ENCODE measurements at regions not wholly inside any gene's neighbourhood (a gene's known extent, or its start where the extent isn't known, plus 50 kb on each side); places are given as distances from the start of the nearest gene placed in this dataset.

GRCh38 chr9:12511726-12512125 is 181.5 kb upstream of the TYRP1 start:
- TF ChIP-seq SUZ12 (IDR thresholded peaks at IDR 0.05; ENCODE audit: extremely low read depth, insufficient read depth, insufficient read length): no peak
- no peak for TF ChIP-seq ZNF274 (IDR thresholded peaks at IDR 0.05; ENCODE audit: low read depth, low read length)
- TF ChIP-seq YY1 (IDR thresholded peaks at IDR 0.05; ENCODE audit: insufficient read depth, insufficient read length): no peak
- Histone ChIP-seq H3K4me1 (ENCODE audit: insufficient read depth, insufficient read length) (peaks cover 1% of the 10 kb centered on the region), H3K4me3 (ENCODE audit: insufficient read length, low read depth) (no peak overlapping the region), H3K36me3 (ENCODE audit: insufficient read depth, insufficient read length, low read length) (no peaks in the 10 kb centered on the region), H3K27me3 (ENCODE audit: insufficient read depth, insufficient read length) (no peaks in the 10 kb centered on the region), H3K9me3 (ENCODE audit: insufficient read depth, low read length) (no peaks in the 10 kb centered on the region), H3K9ac (ENCODE audit: insufficient read length, low read depth) (no peak overlapping the region)
- no peak for DNase-seq (ENCODE audit: low read depth, low spot score)

- peaks cover 4% of the 10 kb centered on the region for H3K4me1 ChIP-seq (ENCODE audit: insufficient read depth, insufficient read length)
- TF ChIP-seq ZNF274 (IDR thresholded peaks at IDR 0.05; ENCODE audit: low read depth, low read length) (no peak), YY1 (IDR thresholded peaks at IDR 0.05; ENCODE audit: insufficient read depth, insufficient read length) (no peak), SUZ12 (IDR thresholded peaks at IDR 0.05; ENCODE audit: extremely low read depth, insufficient read depth, insufficient read length) (no peak)
- H3K9ac ChIP-seq (ENCODE audit: insufficient read length, low read depth): no peak overlapping the region
- DNase-seq (ENCODE audit: low read depth, low spot score): no peak
- no peak overlapping the region for H3K4me3 ChIP-seq (ENCODE audit: insufficient read length, low read depth)
- no peaks in the 10 kb centered on the region for H3K9me3 ChIP-seq (ENCODE audit: insufficient read depth, low read length)
- H3K27me3 ChIP-seq (ENCODE audit: insufficient read depth, insufficient read length): no peaks in the 10 kb centered on the region
- no peaks in the 10 kb centered on the region for H3K36me3 ChIP-seq (ENCODE audit: insufficient read depth, insufficient read length, low read length)
These were observed 177.2 kb upstream of the TYRP1 start for GRCh38 chr9:12516031-12516430.

GRCh38 chr9:12516573-12516972 is 176.6 kb upstream of the TYRP1 start:
- no peaks in the 10 kb centered on the region for H3K36me3 ChIP-seq (ENCODE audit: insufficient read depth, insufficient read length, low read length)
- TF ChIP-seq ZNF274 (IDR thresholded peaks at IDR 0.05; ENCODE audit: low read depth, low read length) (no peak), YY1 (IDR thresholded peaks at IDR 0.05; ENCODE audit: insufficient read depth, insufficient read length) (no peak), SUZ12 (IDR thresholded peaks at IDR 0.05; ENCODE audit: extremely low read depth, insufficient read depth, insufficient read length) (no peak)
- DNase-seq (ENCODE audit: low read depth, low spot score): peak; percentile 20
- H3K9ac ChIP-seq (ENCODE audit: insufficient read length, low read depth): no peak overlapping the region
- peaks cover 4% of the 10 kb centered on the region for H3K4me1 ChIP-seq (ENCODE audit: insufficient read depth, insufficient read length)
- no peak overlapping the region for H3K4me3 ChIP-seq (ENCODE audit: insufficient read length, low read depth)
- H3K27me3 ChIP-seq (ENCODE audit: insufficient read depth, insufficient read length): no peaks in the 10 kb centered on the region
- no peaks in the 10 kb centered on the region for H3K9me3 ChIP-seq (ENCODE audit: insufficient read depth, low read length)

- Histone ChIP-seq H3K4me3 (ENCODE audit: insufficient read length, low read depth) (no peak overlapping the region), H3K9ac (ENCODE audit: insufficient read length, low read depth) (no peak overlapping the region), H3K4me1 (ENCODE audit: insufficient read depth, insufficient read length) (no peaks in the 10 kb centered on the region), H3K9me3 (ENCODE audit: insufficient read depth, low read length) (peaks cover 4% of the 10 kb centered on the region; the same call in 1 of the 2 replicates), H3K27me3 (ENCODE audit: insufficient read depth, insufficient read length) (no peaks in the 10 kb centered on the region), H3K36me3 (ENCODE audit: insufficient read depth, insufficient read length, low read length) (no peaks in the 10 kb centered on the region)
- no peak for TF ChIP-seq ZNF274 (IDR thresholded peaks at IDR 0.05; ENCODE audit: low read depth, low read length)
- no peak for TF ChIP-seq YY1 (IDR thresholded peaks at IDR 0.05; ENCODE audit: insufficient read depth, insufficient read length)
- TF ChIP-seq SUZ12 (IDR thresholded peaks at IDR 0.05; ENCODE audit: extremely low read depth, insufficient read depth, insufficient read length): no peak
- no peak for DNase-seq (ENCODE audit: low read depth, low spot score)
These were observed 154.2 kb upstream of the TYRP1 start for GRCh38 chr9:12538842-12539579.

GRCh38 chr9:12539580-12539975 is 153.6 kb upstream of the TYRP1 start:
- Histone ChIP-seq H3K36me3 (ENCODE audit: insufficient read depth, insufficient read length, low read length) (no peaks in the 10 kb centered on the region), H3K9me3 (ENCODE audit: insufficient read depth, low read length) (peaks cover 4% of the 10 kb centered on the region; the same call in 1 of the 2 replicates), H3K27me3 (ENCODE audit: insufficient read depth, insufficient read length) (no peaks in the 10 kb centered on the region), H3K9ac (ENCODE audit: insufficient read length, low read depth) (no peak overlapping the region), H3K4me3 (ENCODE audit: insufficient read length, low read depth) (no peak overlapping the region), H3K4me1 (ENCODE audit: insufficient read depth, insufficient read length) (no peaks in the 10 kb centered on the region)
- no peak for DNase-seq (ENCODE audit: low read depth, low spot score)
- no peak for TF ChIP-seq ZNF274 (IDR thresholded peaks at IDR 0.05; ENCODE audit: low read depth, low read length)
- TF ChIP-seq YY1 (IDR thresholded peaks at IDR 0.05; ENCODE audit: insufficient read depth, insufficient read length): no peak
- no peak for TF ChIP-seq SUZ12 (IDR thresholded peaks at IDR 0.05; ENCODE audit: extremely low read depth, insufficient read depth, insufficient read length)

GRCh38 chr9:12544700-12545099 is 148.5 kb upstream of the TYRP1 start:
- Histone ChIP-seq H3K9me3 (ENCODE audit: insufficient read depth, low read length) (no peaks in the 10 kb centered on the region), H3K4me1 (ENCODE audit: insufficient read depth, insufficient read length) (no peaks in the 10 kb centered on the region), H3K4me3 (ENCODE audit: insufficient read length, low read depth) (no peak overlapping the region), H3K36me3 (ENCODE audit: insufficient read depth, insufficient read length, low read length) (no peaks in the 10 kb centered on the region), H3K27me3 (ENCODE audit: insufficient read depth, insufficient read length) (no peaks in the 10 kb centered on the region), H3K9ac (ENCODE audit: insufficient read length, low read depth) (no peak overlapping the region)
- no peak for TF ChIP-seq ZNF274 (IDR thresholded peaks at IDR 0.05; ENCODE audit: low read depth, low read length)
- TF ChIP-seq YY1 (IDR thresholded peaks at IDR 0.05; ENCODE audit: insufficient read depth, insufficient read length): no peak
- TF ChIP-seq SUZ12 (IDR thresholded peaks at IDR 0.05; ENCODE audit: extremely low read depth, insufficient read depth, insufficient read length): no peak
- no peak for DNase-seq (ENCODE audit: low read depth, low spot score)

- peak; percentile 5 for DNase-seq (ENCODE audit: low read depth, low spot score)
- no peak overlapping the region for H3K4me3 ChIP-seq (ENCODE audit: insufficient read length, low read depth)
- H3K27me3 ChIP-seq (ENCODE audit: insufficient read depth, insufficient read length): no peaks in the 10 kb centered on the region
- no peaks in the 10 kb centered on the region for H3K4me1 ChIP-seq (ENCODE audit: insufficient read depth, insufficient read length)
- H3K9ac ChIP-seq (ENCODE audit: insufficient read length, low read depth): no peak overlapping the region
- TF ChIP-seq ZNF274 (IDR thresholded peaks at IDR 0.05; ENCODE audit: low read depth, low read length) (no peak), YY1 (IDR thresholded peaks at IDR 0.05; ENCODE audit: insufficient read depth, insufficient read length) (no peak), SUZ12 (IDR thresholded peaks at IDR 0.05; ENCODE audit: extremely low read depth, insufficient read depth, insufficient read length) (no peak)
- H3K9me3 ChIP-seq (ENCODE audit: insufficient read depth, low read length): no peaks in the 10 kb centered on the region
- H3K36me3 ChIP-seq (ENCODE audit: insufficient read depth, insufficient read length, low read length): no peaks in the 10 kb centered on the region
These were observed 138.5 kb upstream of the TYRP1 start for GRCh38 chr9:12554636-12555035.
